ENCODE measurements at regions not wholly inside any gene's neighbourhood (a gene's known extent, or its start where the extent isn't known, plus 50 kb on each side); places are given as distances from the start of the nearest gene placed in this dataset.
A peak's percentile ranks its signal among the peaks of the same experiment; 100 is the strongest.

GRCh38 chr14:97618401-97618800, 821.2 kb downstream of the VRK1 start:
- Histone ChIP-seq H3K36me3 (ENCODE audit: control insufficient read depth in 2 of 2, extremely low read depth in 1 of 2, insufficient read depth in 1 of 2, low read length in 1 of 2) (no peaks in the 10 kb centered on the region), H3K27ac (ENCODE audit: low read length) (peak overlapping the region; percentile 84), H3K9me3 (peaks cover 4% of the 10 kb centered on the region), H3K4me1 (ENCODE audit: control insufficient read depth in 1 of 2, extremely low read depth in 1 of 2, insufficient read depth in 2 of 2, low read length in 2 of 2) (peaks cover 24 to 35% of the 10 kb centered on the region in 2 experiments), H3K27me3 (replicated peaks in 1 of 2; ENCODE audit: control insufficient read depth in 2 of 2, extremely low read depth in 1 of 2, insufficient read depth in 2 of 2, low read length in 1 of 2) (no peaks in the 10 kb centered on the region), H3K4me3 (ENCODE audit: control insufficient read depth in 1 of 2, extremely low read depth in 1 of 2, low read length in 1 of 2) (no peak overlapping the region)
- ChIA-PET POLR2A (no interaction called here), CTCF (interaction anchor here in 1 of 2 donors (0.5 to 0.9 kb wide), 2 partner anchors 16 to 42 kb away, joined by 3 to 4 read pairs; no protein-coding TSS in a partner anchor)
- Mint-ChIP-seq H3K27me3 (no peaks in the 10 kb centered on the region), H3K4me3 (peak overlapping the region in 1 of 3 donors; percentile 70), H3K27ac (peak overlapping the region; percentile 97 to 99), H3K36me3 (peaks cover 12% of the 10 kb centered on the region), H3K4me1 (peaks cover 51 to 57% (median 54%) of the 10 kb centered on the region in 3 donors), H3K9me3 (peaks cover 8 to 22% (median 9%) of the 10 kb centered on the region in 3 donors)
- DNase-seq (peak in 1 of 35 experiments; percentile 26), ATAC-seq (replicated peaks in 1 of 4) (no peak)
- 80% methylated on average over 1 of the region's 3 CpGs for WGBS (ENCODE audit: insufficient coverage)

- peaks cover 24 to 35% of the 10 kb centered on the region in 2 experiments for H3K4me1 ChIP-seq (ENCODE audit: control insufficient read depth in 1 of 2, extremely low read depth in 1 of 2, insufficient read depth in 2 of 2, low read length in 2 of 2)
- H3K27me3 ChIP-seq (replicated peaks in 1 of 2; ENCODE audit: control insufficient read depth in 2 of 2, extremely low read depth in 1 of 2, insufficient read depth in 2 of 2, low read length in 1 of 2): no peaks in the 10 kb centered on the region
- H3K9me3 Mint-ChIP-seq: peaks cover 4 to 17% (median 7%) of the 10 kb centered on the region in 3 donors
- H3K27ac ChIP-seq (ENCODE audit: low read length): peak overlapping the region; percentile 84
- H3K27ac Mint-ChIP-seq: peak overlapping the region; percentile 97 to 99
- peaks cover 8% of the 10 kb centered on the region for H3K36me3 Mint-ChIP-seq
- no peaks in the 10 kb centered on the region for H3K27me3 Mint-ChIP-seq
- H3K36me3 ChIP-seq (ENCODE audit: control insufficient read depth in 2 of 2, extremely low read depth in 1 of 2, insufficient read depth in 1 of 2, low read length in 1 of 2): no peaks in the 10 kb centered on the region
- H3K4me1 Mint-ChIP-seq: peaks cover 51 to 61% (median 54%) of the 10 kb centered on the region in 3 donors
- CTCF ChIA-PET: interaction anchor here (0.5 to 0.9 kb wide), 4 partner anchors 16 to 1647 kb away, joined by 3 to 5 read pairs (median 4); no protein-coding TSS in a partner anchor
- ATAC-seq (replicated peaks in 1 of 4) (peak in 3 of 4 experiments; percentile 28 to 59 (median 42)), DNase-seq (peak in 1 of 35 experiments; percentile 29)
- POLR2A ChIA-PET: interaction anchor here (0.6 to 0.7 kb wide), 3 partner anchors 15 to 856 kb away, joined by 4 to 6 read pairs (median 4); no protein-coding TSS in a partner anchor
- WGBS (ENCODE audit: insufficient coverage): no CpG with 5 or more reads among the region's 1 CpG
- H3K9me3 ChIP-seq: peaks cover 3% of the 10 kb centered on the region
- H3K4me3 Mint-ChIP-seq: peak overlapping the region; percentile 36 to 70 (median 45)
- H3K4me3 ChIP-seq (ENCODE audit: control insufficient read depth in 1 of 2, extremely low read depth in 1 of 2, low read length in 1 of 2): no peak overlapping the region
Observed at GRCh38 chr14:97618917-97619690, 821.9 kb downstream of the VRK1 start.

GRCh38 chr14:97620066-97620465, 822.9 kb downstream of the VRK1 start:
- no peaks in the 10 kb centered on the region for H3K36me3 ChIP-seq (ENCODE audit: control insufficient read depth in 2 of 2, extremely low read depth in 1 of 2, insufficient read depth in 1 of 2, low read length in 1 of 2)
- no peaks in the 10 kb centered on the region for H3K9me3 ChIP-seq
- CTCF ChIA-PET: no interaction called here
- DNase-seq (no peak), ATAC-seq (replicated peaks in 1 of 4) (peak; percentile 4 to 28 (median 23))
- H3K4me3 ChIP-seq (ENCODE audit: control insufficient read depth in 1 of 2, extremely low read depth in 1 of 2, low read length in 1 of 2): no peak overlapping the region
- peaks cover 52 to 64% (median 54%) of the 10 kb centered on the region in 3 donors for H3K4me1 Mint-ChIP-seq
- H3K27me3 Mint-ChIP-seq: no peaks in the 10 kb centered on the region
- H3K27ac Mint-ChIP-seq: peak overlapping the region; percentile 97 to 99
- H3K27me3 ChIP-seq (replicated peaks in 1 of 2; ENCODE audit: control insufficient read depth in 2 of 2, extremely low read depth in 1 of 2, insufficient read depth in 2 of 2, low read length in 1 of 2): no peaks in the 10 kb centered on the region
- POLR2A ChIA-PET: interaction anchor here in 1 of 2 donors (0.7 kb wide), 1 partner anchor 158 kb away, joined by 6 read pairs; no protein-coding TSS in a partner anchor
- peaks cover 5% of the 10 kb centered on the region for H3K36me3 Mint-ChIP-seq
- no CpG with 5 or more reads among the region's 5 CpGs for WGBS (ENCODE audit: insufficient coverage)
- peak overlapping the region; percentile 53 to 82 (median 70) for H3K4me3 Mint-ChIP-seq
- H3K27ac ChIP-seq (ENCODE audit: low read length): peak overlapping the region; percentile 84
- H3K4me1 ChIP-seq (ENCODE audit: control insufficient read depth in 1 of 2, extremely low read depth in 1 of 2, insufficient read depth in 2 of 2, low read length in 2 of 2): peaks cover 24 to 35% of the 10 kb centered on the region in 2 experiments
- H3K9me3 Mint-ChIP-seq: peaks cover 0 to 10% (median 4%) of the 10 kb centered on the region in 3 donors

GRCh38 chr14:97624985-97625384, 827.8 kb downstream of the VRK1 start:
- no peaks in the 10 kb centered on the region for H3K27me3 ChIP-seq (replicated peaks in 1 of 2; ENCODE audit: control insufficient read depth in 2 of 2, extremely low read depth in 1 of 2, insufficient read depth in 2 of 2, low read length in 1 of 2)
- Mint-ChIP-seq H3K4me3 (no peak overlapping the region), H3K36me3 (peaks cover 5% of the 10 kb centered on the region), H3K27ac (peak overlapping the region in 1 of 2 donors; percentile 62), H3K9me3 (peaks cover 0 to 4% (median 4%) of the 10 kb centered on the region in 3 donors), H3K27me3 (no peaks in the 10 kb centered on the region), H3K4me1 (peaks cover 27 to 29% (median 28%) of the 10 kb centered on the region in 3 donors)
- no peaks in the 10 kb centered on the region for H3K9me3 ChIP-seq
- no peak overlapping the region for H3K27ac ChIP-seq (ENCODE audit: low read length)
- no peak overlapping the region for H3K4me3 ChIP-seq (ENCODE audit: control insufficient read depth in 1 of 2, extremely low read depth in 1 of 2, low read length in 1 of 2)
- CTCF ChIA-PET: no interaction called here
- H3K36me3 ChIP-seq (ENCODE audit: control insufficient read depth in 2 of 2, extremely low read depth in 1 of 2, insufficient read depth in 1 of 2, low read length in 1 of 2): no peaks in the 10 kb centered on the region
- DNase-seq: no peak
- H3K4me1 ChIP-seq (ENCODE audit: control insufficient read depth in 1 of 2, extremely low read depth in 1 of 2, insufficient read depth in 2 of 2, low read length in 2 of 2): peaks cover 10% of the 10 kb centered on the region in 2 experiments
- POLR2A ChIA-PET: interaction anchor here in 1 of 2 donors (0.6 kb wide), 1 partner anchor 9 kb away, joined by 4 read pairs; no protein-coding TSS in a partner anchor
- ATAC-seq (replicated peaks in 1 of 4): no peak
- no CpG with 5 or more reads among the region's 1 CpG for WGBS (ENCODE audit: insufficient coverage)

GRCh38 chr14:97625477-97625876, 828.3 kb downstream of the VRK1 start:
- no peaks in the 10 kb centered on the region for H3K27me3 Mint-ChIP-seq
- no peak for ATAC-seq (replicated peaks in 1 of 4)
- WGBS (ENCODE audit: insufficient coverage): no CpG with 5 or more reads among the region's 3 CpGs
- H3K36me3 Mint-ChIP-seq: peaks cover 5% of the 10 kb centered on the region
- Histone ChIP-seq H3K36me3 (ENCODE audit: control insufficient read depth in 2 of 2, extremely low read depth in 1 of 2, insufficient read depth in 1 of 2, low read length in 1 of 2) (no peaks in the 10 kb centered on the region), H3K27ac (ENCODE audit: low read length) (no peak overlapping the region), H3K4me1 (ENCODE audit: control insufficient read depth in 1 of 2, extremely low read depth in 1 of 2, insufficient read depth in 2 of 2, low read length in 2 of 2) (peaks cover 5 to 7% of the 10 kb centered on the region in 2 experiments), H3K9me3 (no peaks in the 10 kb centered on the region), H3K4me3 (ENCODE audit: control insufficient read depth in 1 of 2, extremely low read depth in 1 of 2, low read length in 1 of 2) (no peak overlapping the region), H3K27me3 (replicated peaks in 1 of 2; ENCODE audit: control insufficient read depth in 2 of 2, extremely low read depth in 1 of 2, insufficient read depth in 2 of 2, low read length in 1 of 2) (no peaks in the 10 kb centered on the region)
- peaks cover 22 to 25% (median 23%) of the 10 kb centered on the region in 3 donors for H3K4me1 Mint-ChIP-seq
- peak overlapping the region in 1 of 2 donors; percentile 62 for H3K27ac Mint-ChIP-seq
- POLR2A ChIA-PET: interaction anchor here (0.5 to 0.6 kb wide), 2 partner anchors 9 to 117 kb away, joined by 3 to 4 read pairs; no protein-coding TSS in a partner anchor
- H3K9me3 Mint-ChIP-seq: peaks cover 0 to 4% (median 4%) of the 10 kb centered on the region in 3 donors
- no peak overlapping the region for H3K4me3 Mint-ChIP-seq
- DNase-seq: no peak
- CTCF ChIA-PET: interaction anchor here in 1 of 2 donors (0.5 to 1.1 kb wide), 2 partner anchors 99 to 1594 kb away, joined by 3 read pairs; no protein-coding TSS in a partner anchor

GRCh38 chr14:97626088-97626487, 828.9 kb downstream of the VRK1 start:
- whole genome bisulfite sequencing (ENCODE audit: insufficient coverage): 72% methylated on average over 3 of the region's 4 CpGs
- peaks cover 2 to 5% of the 10 kb centered on the region in 2 experiments for H3K4me1 ChIP-seq (ENCODE audit: control insufficient read depth in 1 of 2, extremely low read depth in 1 of 2, insufficient read depth in 2 of 2, low read length in 2 of 2)
- Mint-ChIP-seq H3K4me1 (peaks cover 16 to 18% (median 17%) of the 10 kb centered on the region in 3 donors), H3K9me3 (peaks cover 0 to 4% (median 4%) of the 10 kb centered on the region in 3 donors), H3K36me3 (peaks cover 5% of the 10 kb centered on the region), H3K27ac (no peak overlapping the region), H3K27me3 (no peaks in the 10 kb centered on the region), H3K4me3 (no peak overlapping the region)
- no peak for ATAC-seq (replicated peaks in 1 of 4)
- no peaks in the 10 kb centered on the region for H3K27me3 ChIP-seq (replicated peaks in 1 of 2; ENCODE audit: control insufficient read depth in 2 of 2, extremely low read depth in 1 of 2, insufficient read depth in 2 of 2, low read length in 1 of 2)
- H3K36me3 ChIP-seq (ENCODE audit: control insufficient read depth in 2 of 2, extremely low read depth in 1 of 2, insufficient read depth in 1 of 2, low read length in 1 of 2): no peaks in the 10 kb centered on the region
- DNase-seq: no peak
- H3K27ac ChIP-seq (ENCODE audit: low read length): no peak overlapping the region
- no peaks in the 10 kb centered on the region for H3K9me3 ChIP-seq
- ChIA-PET POLR2A (interaction anchor here in 1 of 2 donors (0.5 kb wide), 1 partner anchor 116 kb away, joined by 3 read pairs; no protein-coding TSS in a partner anchor), CTCF (interaction anchor here in 1 of 2 donors (1.1 kb wide), 1 partner anchor 99 kb away, joined by 3 read pairs; no protein-coding TSS in a partner anchor)
- H3K4me3 ChIP-seq (ENCODE audit: control insufficient read depth in 1 of 2, extremely low read depth in 1 of 2, low read length in 1 of 2): no peak overlapping the region
